HFFc6 (cell line): ENCODE measurements at regions not wholly inside any gene's neighbourhood (a gene's known extent, or its start where the extent isn't known, plus 50 kb on each side); places are given as distances from the start of the nearest gene placed in this dataset.

ENCODE experiments used
- DNase-seq: peaks from one replicate; pipeline ENCODE4 v3.0.0-alpha.2; 2018
- H3K27ac Mint-ChIP-seq: 2 replicates; pipeline ENCODE4 v1.8.0; 2020; ENCODE audit warnings: mild to moderate bottlenecking, mixed read lengths
- H3K27me3 Mint-ChIP-seq: 2 replicates; pipeline ENCODE4 v1.8.0; 2021; ENCODE audit warnings: mild to moderate bottlenecking, moderate library complexity, mixed read lengths; ENCODE audit not compliant: insufficient read depth
- H3K36me3 Mint-ChIP-seq: 2 replicates; pipeline ENCODE4 v1.8.0; 2021; ENCODE audit warnings: low read depth, mixed read lengths
- H3K4me1 Mint-ChIP-seq: 2 replicates; pipeline ENCODE4 v1.8.0; 2020; ENCODE audit warnings: low read depth, mixed read lengths
- H3K4me3 Mint-ChIP-seq: 2 replicates; pipeline ENCODE4 v1.8.0; 2020; ENCODE audit warnings: mild to moderate bottlenecking, moderate library complexity, mixed read lengths
- H3K9me3 Mint-ChIP-seq: 2 replicates; pipeline ENCODE4 v1.8.0; 2020; ENCODE audit warnings: mild to moderate bottlenecking, mixed read lengths
- TF ChIP-seq, protein P1 (sequence below): fragments of 200-600 bp; sonication (generic); IDR thresholded peaks from 2 replicates; pipeline ENCODE4 v1.5.0; 2021; ENCODE audit warnings: antibody characterized with exemption, mild to moderate bottlenecking

DNA sequence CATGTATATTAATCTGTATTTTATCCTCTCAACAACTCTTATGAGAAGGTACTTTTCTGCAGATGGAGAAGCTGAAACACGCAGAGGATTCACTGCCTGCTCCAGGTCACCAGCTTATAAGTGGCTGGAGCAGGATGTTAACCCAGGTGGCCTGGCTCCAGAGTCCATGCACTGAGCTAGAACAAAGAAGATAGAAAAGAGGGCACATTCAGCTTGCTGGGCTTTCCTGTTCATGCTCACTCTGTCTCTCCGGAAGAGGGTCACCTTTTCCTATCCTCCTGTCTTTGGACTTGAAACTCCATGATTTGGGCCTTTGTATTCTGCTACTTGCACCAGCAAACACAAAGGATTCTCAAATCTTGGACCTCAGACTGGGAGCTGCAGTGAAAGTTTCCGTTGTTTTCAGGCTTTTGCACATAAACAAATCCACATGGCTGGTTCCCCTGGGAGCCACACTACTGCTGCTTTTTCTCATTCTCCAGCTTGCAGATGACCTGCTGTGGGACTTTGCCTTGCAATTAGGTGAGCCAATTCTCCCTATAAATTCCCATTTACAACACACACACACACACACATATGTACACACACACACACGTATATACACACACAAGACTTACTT is 117.3 kb upstream of the GRK3 start:
- no peaks in the 10 kb centered on the region for H3K9me3 Mint-ChIP-seq
- H3K36me3 Mint-ChIP-seq = no peaks in the 10 kb centered on the region
- no peaks in the 10 kb centered on the region for H3K27me3 Mint-ChIP-seq
- no peak for DNase-seq
- TF ChIP-seq, protein P1, sequence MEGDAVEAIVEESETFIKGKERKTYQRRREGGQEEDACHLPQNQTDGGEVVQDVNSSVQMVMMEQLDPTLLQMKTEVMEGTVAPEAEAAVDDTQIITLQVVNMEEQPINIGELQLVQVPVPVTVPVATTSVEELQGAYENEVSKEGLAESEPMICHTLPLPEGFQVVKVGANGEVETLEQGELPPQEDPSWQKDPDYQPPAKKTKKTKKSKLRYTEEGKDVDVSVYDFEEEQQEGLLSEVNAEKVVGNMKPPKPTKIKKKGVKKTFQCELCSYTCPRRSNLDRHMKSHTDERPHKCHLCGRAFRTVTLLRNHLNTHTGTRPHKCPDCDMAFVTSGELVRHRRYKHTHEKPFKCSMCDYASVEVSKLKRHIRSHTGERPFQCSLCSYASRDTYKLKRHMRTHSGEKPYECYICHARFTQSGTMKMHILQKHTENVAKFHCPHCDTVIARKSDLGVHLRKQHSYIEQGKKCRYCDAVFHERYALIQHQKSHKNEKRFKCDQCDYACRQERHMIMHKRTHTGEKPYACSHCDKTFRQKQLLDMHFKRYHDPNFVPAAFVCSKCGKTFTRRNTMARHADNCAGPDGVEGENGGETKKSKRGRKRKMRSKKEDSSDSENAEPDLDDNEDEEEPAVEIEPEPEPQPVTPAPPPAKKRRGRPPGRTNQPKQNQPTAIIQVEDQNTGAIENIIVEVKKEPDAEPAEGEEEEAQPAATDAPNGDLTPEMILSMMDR = no peak
- H3K27ac Mint-ChIP-seq = no peak overlapping the region
- peaks cover 26% of the 10 kb centered on the region for H3K4me1 Mint-ChIP-seq
- H3K4me3 Mint-ChIP-seq = no peak overlapping the region

DNA sequence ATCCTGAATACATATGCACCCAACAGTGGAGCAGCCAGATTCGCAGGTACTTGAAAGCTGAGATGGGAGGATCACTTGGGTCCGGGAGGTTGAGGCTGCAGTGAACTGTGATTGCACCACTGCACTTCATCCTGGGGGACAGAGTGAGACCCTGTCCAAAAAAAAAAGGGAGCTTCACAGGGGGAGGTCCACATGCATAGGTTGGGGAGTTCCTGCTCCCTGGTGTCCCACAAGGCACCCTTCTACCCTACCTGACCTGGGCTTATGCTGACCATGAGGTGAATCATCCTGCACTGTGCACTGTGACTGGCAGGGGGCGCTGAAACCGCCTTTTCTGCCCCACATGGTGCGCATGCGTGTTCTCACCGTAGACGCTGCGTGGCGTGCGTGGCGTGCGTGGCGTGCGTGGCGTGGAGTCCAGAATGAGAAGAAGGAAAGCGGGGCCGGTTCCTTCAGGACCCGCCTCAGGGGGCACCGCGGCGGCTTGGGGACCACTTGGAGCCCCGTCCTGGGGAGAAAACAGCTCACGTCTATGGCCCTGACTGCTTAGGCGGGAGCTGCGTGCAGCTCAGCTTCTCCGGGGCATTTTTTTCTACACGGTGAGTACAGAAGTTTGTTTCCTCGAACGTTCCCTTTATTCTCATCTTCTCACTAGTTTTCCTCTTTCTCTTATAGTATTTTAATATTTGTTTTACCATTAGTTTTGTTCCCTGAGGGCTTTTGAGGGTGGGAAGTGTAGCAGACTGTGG is 116.6 kb upstream of the GRK3 start:
- Mint-ChIP-seq H3K9me3 (no peaks in the 10 kb centered on the region), H3K27me3 (no peaks in the 10 kb centered on the region), H3K36me3 (no peaks in the 10 kb centered on the region), H3K27ac (peak overlapping the region; percentile 93), H3K4me3 (peak overlapping the region; percentile 89), H3K4me1 (peaks cover 33% of the 10 kb centered on the region)
- TF ChIP-seq, protein P1 = peak; percentile 91
- peak; percentile 60 for DNase-seq

DNA sequence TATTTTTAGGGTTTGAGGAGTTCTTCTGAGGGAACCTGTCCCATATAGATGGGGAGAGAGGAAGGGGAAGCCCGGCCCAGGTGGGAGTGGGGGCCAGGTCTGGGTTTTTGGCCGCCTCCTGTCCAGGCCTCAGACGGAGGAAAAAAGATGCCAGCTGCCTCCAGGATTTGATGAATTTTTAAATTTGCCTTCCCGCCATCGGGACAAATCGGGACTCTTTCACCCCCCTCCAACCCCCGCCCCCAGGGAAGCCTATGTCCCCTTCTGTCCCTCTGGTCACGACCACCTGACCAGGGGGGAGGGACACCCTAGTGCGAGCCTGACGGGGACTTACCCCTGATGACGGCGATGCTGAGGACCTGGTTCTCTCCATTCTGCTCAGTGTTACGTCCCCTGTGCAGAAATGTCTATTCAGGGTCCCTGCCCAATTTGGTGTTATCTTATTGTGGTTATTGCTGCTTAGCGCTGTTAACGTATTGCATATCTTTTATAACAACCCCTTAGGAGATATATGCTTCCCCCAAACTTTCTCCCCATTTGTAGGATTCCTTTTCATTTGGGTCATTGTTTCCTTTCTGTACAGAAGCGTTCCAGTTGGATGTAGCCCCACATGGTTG is 115.9 kb upstream of the GRK3 start:
- H3K9me3 Mint-ChIP-seq = no peaks in the 10 kb centered on the region
- peak overlapping the region; percentile 89 for H3K4me3 Mint-ChIP-seq
- H3K36me3 Mint-ChIP-seq = peaks cover under 1% of the 10 kb centered on the region; the same call in 1 of the 2 replicates
- peak overlapping the region; percentile 93 for H3K27ac Mint-ChIP-seq
- H3K27me3 Mint-ChIP-seq = no peaks in the 10 kb centered on the region
- DNase-seq = peak; percentile 11
- peaks cover 35% of the 10 kb centered on the region for H3K4me1 Mint-ChIP-seq
- TF ChIP-seq, protein P1 = no peak

DNA sequence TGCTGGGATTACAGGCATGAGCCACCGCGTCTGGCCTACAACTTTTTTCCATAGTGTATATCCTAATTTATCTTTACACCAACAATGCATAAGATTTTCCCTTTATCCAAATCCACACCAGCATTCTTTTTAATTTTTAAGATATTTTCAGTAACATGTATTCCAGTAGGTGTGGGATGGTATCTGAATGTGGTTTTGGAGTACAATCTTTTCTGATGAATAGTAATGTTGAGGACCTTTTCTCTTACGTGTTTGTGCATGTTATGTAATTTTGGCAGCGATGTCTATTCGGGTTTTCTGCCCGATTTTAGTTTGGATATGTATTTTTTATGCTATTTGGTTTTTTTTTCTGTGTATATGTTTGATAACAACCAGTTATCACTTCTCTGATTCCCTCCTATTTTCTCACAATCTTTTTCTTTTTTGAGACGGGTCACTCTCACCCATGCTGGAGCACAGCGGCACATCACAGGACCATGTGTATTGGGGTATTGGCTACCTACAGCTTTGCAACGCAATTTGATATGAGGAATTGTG is 114.6 kb upstream of the GRK3 start:
- no peak for DNase-seq
- peak overlapping the region; percentile 89 for H3K4me3 Mint-ChIP-seq
- no peaks in the 10 kb centered on the region for H3K9me3 Mint-ChIP-seq
- no peaks in the 10 kb centered on the region for H3K27me3 Mint-ChIP-seq
- TF ChIP-seq, protein P1 = no peak
- peaks cover 9% of the 10 kb centered on the region; the same call in 1 of the 2 replicates for H3K36me3 Mint-ChIP-seq
- H3K27ac Mint-ChIP-seq = peak overlapping the region; percentile 33; the same call in 1 of the 2 replicates
- H3K4me1 Mint-ChIP-seq = peaks cover 35% of the 10 kb centered on the region

DNA sequence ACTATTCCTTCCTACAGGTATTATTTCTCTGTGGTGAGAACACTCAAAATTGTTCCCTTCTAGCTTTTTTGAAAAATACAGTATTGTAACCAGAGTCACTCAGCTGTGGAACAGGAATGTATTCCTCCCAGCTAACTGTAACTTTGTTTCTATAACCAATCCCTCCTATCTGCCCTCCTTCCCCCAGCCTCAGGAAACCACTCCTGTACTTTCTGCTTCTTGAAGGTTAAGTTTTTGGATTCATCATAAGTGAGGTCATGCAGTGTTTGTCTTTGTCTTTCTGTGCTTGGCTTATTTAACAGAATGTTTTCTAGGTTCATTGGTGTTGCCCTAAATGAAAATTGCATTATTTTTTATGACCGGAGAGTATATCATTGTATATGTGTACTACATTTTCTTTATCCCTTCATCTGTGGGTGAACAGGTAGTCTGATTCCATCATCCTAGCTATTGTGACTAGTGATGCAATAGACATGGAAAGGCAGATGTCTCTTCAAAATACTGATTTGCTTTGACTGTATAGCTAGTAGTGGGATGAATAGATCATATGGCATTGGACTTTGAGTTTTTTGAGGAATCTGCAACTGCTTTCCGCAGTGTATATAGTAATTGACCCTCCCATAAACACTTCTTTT is 112.9 kb upstream of the GRK3 start:
- H3K27ac Mint-ChIP-seq = peak overlapping the region; percentile 70
- no peak for DNase-seq
- no peaks in the 10 kb centered on the region for H3K9me3 Mint-ChIP-seq
- no peaks in the 10 kb centered on the region for H3K27me3 Mint-ChIP-seq
- peaks cover 35% of the 10 kb centered on the region for H3K4me1 Mint-ChIP-seq
- TF ChIP-seq, protein P1 = no peak
- H3K36me3 Mint-ChIP-seq = peaks cover 13% of the 10 kb centered on the region
- peak overlapping the region; percentile 78; the same call in 1 of the 2 replicates for H3K4me3 Mint-ChIP-seq
